ENCODE measurements at regions not wholly inside any gene's neighbourhood (a gene's known extent, or its start where the extent isn't known, plus 50 kb on each side); places are given as distances from the start of the nearest gene placed in this dataset.

DNA sequence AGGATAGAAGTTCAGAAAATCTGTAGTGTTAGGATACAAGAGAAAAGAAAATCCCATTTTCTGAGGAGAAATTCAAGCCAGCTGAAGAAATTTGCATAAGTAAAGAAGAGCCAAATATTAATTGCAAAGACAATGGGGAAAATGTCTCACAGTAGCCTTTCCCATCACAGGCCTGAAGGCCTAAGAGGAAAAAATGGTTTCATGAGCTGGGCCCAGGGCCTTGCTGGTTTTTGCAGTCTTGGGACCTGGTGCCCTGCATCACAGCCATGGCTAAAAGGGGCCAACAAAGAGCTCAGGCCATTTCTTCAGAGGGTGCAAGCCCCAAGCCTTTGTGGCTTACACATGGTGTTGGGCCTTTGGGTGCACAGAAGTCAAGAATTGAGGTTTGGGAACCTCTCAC lies 413.6 kb upstream of the CYRIA start:
- H3K36me3 ChIP-seq (ENCODE audit: control insufficient read depth, insufficient read depth, low read length) = no peaks in the 10 kb centered on the region
- H3K27me3 ChIP-seq (ENCODE audit: control insufficient read depth, insufficient read depth, low read length) = no peaks in the 10 kb centered on the region
- FAIRE-seq (no peak), DNase-seq (ENCODE audit: low read depth) (no peak)
- TF ChIP-seq, protein P1, sequence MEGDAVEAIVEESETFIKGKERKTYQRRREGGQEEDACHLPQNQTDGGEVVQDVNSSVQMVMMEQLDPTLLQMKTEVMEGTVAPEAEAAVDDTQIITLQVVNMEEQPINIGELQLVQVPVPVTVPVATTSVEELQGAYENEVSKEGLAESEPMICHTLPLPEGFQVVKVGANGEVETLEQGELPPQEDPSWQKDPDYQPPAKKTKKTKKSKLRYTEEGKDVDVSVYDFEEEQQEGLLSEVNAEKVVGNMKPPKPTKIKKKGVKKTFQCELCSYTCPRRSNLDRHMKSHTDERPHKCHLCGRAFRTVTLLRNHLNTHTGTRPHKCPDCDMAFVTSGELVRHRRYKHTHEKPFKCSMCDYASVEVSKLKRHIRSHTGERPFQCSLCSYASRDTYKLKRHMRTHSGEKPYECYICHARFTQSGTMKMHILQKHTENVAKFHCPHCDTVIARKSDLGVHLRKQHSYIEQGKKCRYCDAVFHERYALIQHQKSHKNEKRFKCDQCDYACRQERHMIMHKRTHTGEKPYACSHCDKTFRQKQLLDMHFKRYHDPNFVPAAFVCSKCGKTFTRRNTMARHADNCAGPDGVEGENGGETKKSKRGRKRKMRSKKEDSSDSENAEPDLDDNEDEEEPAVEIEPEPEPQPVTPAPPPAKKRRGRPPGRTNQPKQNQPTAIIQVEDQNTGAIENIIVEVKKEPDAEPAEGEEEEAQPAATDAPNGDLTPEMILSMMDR (IDR thresholded peaks at IDR 0.05; ENCODE audit: insufficient read depth, low read length, severe bottlenecking) = no peak
- no peak overlapping the region for H3K4me3 ChIP-seq (ENCODE audit: low read depth, low read length)

DNA sequence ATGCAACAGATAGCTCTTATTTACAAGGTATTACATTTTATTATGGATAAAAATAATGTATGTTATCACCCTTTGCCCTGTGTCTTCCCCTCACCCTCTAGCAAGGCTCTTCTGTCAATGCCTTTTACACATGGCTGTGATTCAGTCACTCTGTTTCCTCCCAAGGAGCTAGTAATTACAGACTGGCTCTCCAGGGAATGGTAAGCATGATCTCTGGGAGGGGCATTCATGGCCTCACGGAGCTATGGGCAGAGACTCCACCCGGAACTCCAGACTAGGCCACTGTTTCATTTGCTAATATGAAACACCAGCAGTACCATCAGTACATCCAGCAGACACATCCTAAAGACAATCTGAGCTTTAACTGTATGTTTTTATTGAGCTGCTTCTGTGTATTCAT lies 410.9 kb upstream of the CYRIA start:
- Histone ChIP-seq H3K4me3 (ENCODE audit: low read depth, low read length) (no peak overlapping the region), H3K27me3 (ENCODE audit: control insufficient read depth, insufficient read depth, low read length) (no peaks in the 10 kb centered on the region), H3K36me3 (ENCODE audit: control insufficient read depth, insufficient read depth, low read length) (no peaks in the 10 kb centered on the region)
- TF ChIP-seq, protein P1 (IDR thresholded peaks at IDR 0.05; ENCODE audit: insufficient read depth, low read length, severe bottlenecking) = no peak
- DNase-seq (ENCODE audit: low read depth) = no peak
- no peak for FAIRE-seq

- Histone ChIP-seq H3K36me3 (ENCODE audit: control insufficient read depth, insufficient read depth, low read length) (no peaks in the 10 kb centered on the region), H3K4me3 (ENCODE audit: low read depth, low read length) (no peak overlapping the region), H3K27me3 (ENCODE audit: control insufficient read depth, insufficient read depth, low read length) (no peaks in the 10 kb centered on the region)
- no peak for FAIRE-seq
- no peak for DNase-seq (ENCODE audit: low read depth)
- TF ChIP-seq, protein P1 (IDR thresholded peaks at IDR 0.05; ENCODE audit: insufficient read depth, low read length, severe bottlenecking) = no peak
These were observed 405.1 kb upstream of the CYRIA start for GRCh38 chr2:17070711-17071110.

DNA sequence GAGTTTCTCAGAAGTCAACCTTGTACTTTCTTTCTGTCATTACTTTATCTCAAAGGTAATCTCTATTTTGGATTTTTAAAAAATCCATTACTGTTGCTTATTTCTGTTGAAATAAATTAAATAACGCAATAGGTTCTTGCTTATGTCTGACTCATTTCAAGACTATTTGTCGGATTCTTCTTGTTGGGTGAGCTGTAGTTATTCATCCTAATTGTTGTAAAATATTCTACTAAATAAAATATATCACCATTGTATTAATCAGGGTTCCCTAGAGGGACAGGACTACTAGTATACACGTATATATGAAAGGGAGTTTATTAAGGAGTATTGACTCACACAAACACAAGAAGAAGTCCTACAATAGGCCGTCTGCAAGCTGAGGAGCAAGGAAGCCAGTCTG lies 403.9 kb upstream of the CYRIA start:
- no peak for FAIRE-seq
- Histone ChIP-seq H3K36me3 (ENCODE audit: control insufficient read depth, insufficient read depth, low read length) (no peaks in the 10 kb centered on the region), H3K4me3 (ENCODE audit: low read depth, low read length) (no peak overlapping the region), H3K27me3 (ENCODE audit: control insufficient read depth, insufficient read depth, low read length) (no peaks in the 10 kb centered on the region)
- no peak for DNase-seq (ENCODE audit: low read depth)
- TF ChIP-seq, protein P1 (IDR thresholded peaks at IDR 0.05; ENCODE audit: insufficient read depth, low read length, severe bottlenecking) = no peak

GRCh38 chr2:17068021-17068420 lies 402.4 kb upstream of the CYRIA start:
- FAIRE-seq = no peak
- Histone ChIP-seq H3K4me3 (ENCODE audit: low read depth, low read length) (no peak overlapping the region), H3K36me3 (ENCODE audit: control insufficient read depth, insufficient read depth, low read length) (no peaks in the 10 kb centered on the region), H3K27me3 (ENCODE audit: control insufficient read depth, insufficient read depth, low read length) (no peaks in the 10 kb centered on the region)
- TF ChIP-seq, protein P1 (IDR thresholded peaks at IDR 0.05; ENCODE audit: insufficient read depth, low read length, severe bottlenecking) = no peak
- DNase-seq (ENCODE audit: low read depth) = no peak

- TF ChIP-seq, protein P1 (IDR thresholded peaks at IDR 0.05; ENCODE audit: insufficient read depth, low read length, severe bottlenecking) = no peak
- no peak for DNase-seq (ENCODE audit: low read depth)
- Histone ChIP-seq H3K36me3 (ENCODE audit: control insufficient read depth, insufficient read depth, low read length) (no peaks in the 10 kb centered on the region), H3K4me3 (ENCODE audit: low read depth, low read length) (no peak overlapping the region), H3K27me3 (ENCODE audit: control insufficient read depth, insufficient read depth, low read length) (no peaks in the 10 kb centered on the region)
- FAIRE-seq = no peak
These were observed 399.9 kb upstream of the CYRIA start for GRCh38 chr2:17065536-17065935.

Data from bronchial epithelial cell (primary cell).